Fibroblast of pulmonary artery (primary cell): ENCODE measurements at regions not wholly inside any gene's neighbourhood (a gene's known extent, or its start where the extent isn't known, plus 50 kb on each side); places are given as distances from the start of the nearest gene placed in this dataset.
A peak's percentile ranks its signal among the peaks of the same experiment; 100 is the strongest.
"Not testable (repeated sequence)": the region's sequence is repeated elsewhere in the genome, so short reads cannot be mapped to it uniquely, and the experiment has no call there.

Source experiments
- DNase-seq: peaks from one replicate; pipeline ENCODE4 v3.0.0-alpha.2; 2010; ENCODE audit warnings: low read depth
- H3K4me3 ChIP-seq: replicated peaks from 2 replicates; pipeline ENCODE4 v1.5.1; 2011; ENCODE audit warnings: low read depth, mild to moderate bottlenecking, control low read depth, low read length, moderate library complexity
- CTCF ChIP-seq: IDR thresholded peaks from 2 replicates; pipeline ENCODE4 v1.5.1; 2011; ENCODE audit warnings: mild to moderate bottlenecking, control low read depth, low read length, inconsistent platforms; ENCODE audit errors: missing control alignments

- no peak overlapping the region for H3K4me3 ChIP-seq
- DNase-seq = no peak
- no peak for TF ChIP-seq CTCF
These were observed 102.6 kb upstream of the BNIP2 start for GRCh38 chr15:59791755-59792154.

- H3K4me3 ChIP-seq = no peak overlapping the region
- DNase-seq = no peak
- no peak for TF ChIP-seq CTCF
These were observed 102.0 kb upstream of the BNIP2 start for GRCh38 chr15:59791079-59791478.

- H3K4me3 ChIP-seq, DNase-seq: not testable (repeated sequence)
These were observed 97.3 kb upstream of the BNIP2 start for GRCh38 chr15:59786466-59786865.

GRCh38 chr15:59785981-59786380, 96.9 kb upstream of the BNIP2 start:
- not testable (repeated sequence) for H3K4me3 ChIP-seq, DNase-seq

GRCh38 chr15:59783774-59784520, 94.8 kb upstream of the BNIP2 start:
- DNase-seq = not testable (repeated sequence)

GRCh38 chr15:59779110-59779509, 90.0 kb upstream of the BNIP2 start:
- no peak for TF ChIP-seq CTCF
- DNase-seq = no peak
- H3K4me3 ChIP-seq = no peak overlapping the region

More at GRCh38 chr15:59783774-59784520, 94.8 kb upstream of the BNIP2 start:
- not testable (repeated sequence) for H3K4me3 ChIP-seq

- peak; percentile 8 for TF ChIP-seq CTCF
- DNase-seq = peak; percentile 0
These were observed 75.7 kb upstream of the BNIP2 start for GRCh38 chr15:59764775-59765174.

GRCh38 chr15:59762558-59762957, 73.4 kb upstream of the BNIP2 start:
- no peak overlapping the region for H3K4me3 ChIP-seq
- no peak for DNase-seq
- no peak for TF ChIP-seq CTCF

More at GRCh38 chr15:59764775-59765174, 75.7 kb upstream of the BNIP2 start:
- no peak overlapping the region for H3K4me3 ChIP-seq

- DNase-seq = not testable (repeated sequence)
These were observed 71.1 kb upstream of the BNIP2 start for GRCh38 chr15:59760256-59760655.

More at GRCh38 chr15:59760256-59760655, 71.1 kb upstream of the BNIP2 start:
- not testable (repeated sequence) for H3K4me3 ChIP-seq
